ENCODE measurements at regions not wholly inside any gene's neighbourhood (a gene's known extent, or its start where the extent isn't known, plus 50 kb on each side); places are given as distances from the start of the nearest gene placed in this dataset.

GRCh38 chr3:8204853-8205650 lies 296.6 kb upstream of the LMCD1 start:
- TF ChIP-seq, protein P1, sequence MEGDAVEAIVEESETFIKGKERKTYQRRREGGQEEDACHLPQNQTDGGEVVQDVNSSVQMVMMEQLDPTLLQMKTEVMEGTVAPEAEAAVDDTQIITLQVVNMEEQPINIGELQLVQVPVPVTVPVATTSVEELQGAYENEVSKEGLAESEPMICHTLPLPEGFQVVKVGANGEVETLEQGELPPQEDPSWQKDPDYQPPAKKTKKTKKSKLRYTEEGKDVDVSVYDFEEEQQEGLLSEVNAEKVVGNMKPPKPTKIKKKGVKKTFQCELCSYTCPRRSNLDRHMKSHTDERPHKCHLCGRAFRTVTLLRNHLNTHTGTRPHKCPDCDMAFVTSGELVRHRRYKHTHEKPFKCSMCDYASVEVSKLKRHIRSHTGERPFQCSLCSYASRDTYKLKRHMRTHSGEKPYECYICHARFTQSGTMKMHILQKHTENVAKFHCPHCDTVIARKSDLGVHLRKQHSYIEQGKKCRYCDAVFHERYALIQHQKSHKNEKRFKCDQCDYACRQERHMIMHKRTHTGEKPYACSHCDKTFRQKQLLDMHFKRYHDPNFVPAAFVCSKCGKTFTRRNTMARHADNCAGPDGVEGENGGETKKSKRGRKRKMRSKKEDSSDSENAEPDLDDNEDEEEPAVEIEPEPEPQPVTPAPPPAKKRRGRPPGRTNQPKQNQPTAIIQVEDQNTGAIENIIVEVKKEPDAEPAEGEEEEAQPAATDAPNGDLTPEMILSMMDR (IDR thresholded peaks at IDR 0.05; ENCODE audit: control extremely low read depth, extremely low read depth, low read depth, missing control alignments) = no peak
- ChIA-PET POLR2A (no interaction called here), CTCF (no interaction called here)
- no peak for DNase-seq (ENCODE audit: extremely low spot score)

- DNase-seq (ENCODE audit: extremely low spot score) = no peak
- TF ChIP-seq, protein P1 (IDR thresholded peaks at IDR 0.05; ENCODE audit: control extremely low read depth, extremely low read depth, low read depth, missing control alignments) = no peak
- ChIA-PET CTCF (no interaction called here), POLR2A (no interaction called here)
Measured at GRCh38 chr3:8205881-8206280, 295.7 kb upstream of the LMCD1 start.

GRCh38 chr3:8206971-8207617 lies 294.5 kb upstream of the LMCD1 start:
- no peak for DNase-seq (ENCODE audit: extremely low spot score)
- POLR2A ChIA-PET = no interaction called here
- TF ChIP-seq, protein P1 (IDR thresholded peaks at IDR 0.05; ENCODE audit: control extremely low read depth, extremely low read depth, low read depth, missing control alignments) = no peak
- CTCF ChIA-PET = interaction anchor here (0.9 kb wide), 1 partner anchor 32 kb away, joined by 3 read pairs; no protein-coding TSS in a partner anchor

DNA sequence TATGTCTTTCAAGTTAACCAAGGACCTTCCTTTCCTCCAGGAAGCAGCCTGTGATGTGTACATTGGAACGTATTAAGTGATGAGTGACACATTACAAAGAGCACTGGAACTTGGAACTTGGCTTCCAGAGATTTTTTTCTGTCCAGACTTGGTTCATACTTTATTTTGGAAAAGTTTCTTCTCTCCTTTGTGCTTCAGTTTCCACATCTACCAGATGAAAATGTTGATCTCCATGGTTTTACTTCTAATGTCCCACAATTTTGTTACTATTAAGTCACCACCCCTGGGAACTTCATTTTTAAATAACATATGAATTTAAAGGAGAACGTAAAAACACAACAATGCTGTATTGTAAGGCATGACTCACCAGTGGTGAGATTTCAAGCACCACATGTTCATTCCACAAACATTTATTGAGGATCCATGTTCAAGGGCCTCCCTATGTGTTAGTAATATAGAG lies 290.7 kb upstream of the LMCD1 start:
- no peak for DNase-seq (ENCODE audit: extremely low spot score)
- ChIA-PET CTCF (interaction anchor here (2.0 kb wide), 1 partner anchor 20 kb away, joined by 5 read pairs; no protein-coding TSS in a partner anchor), POLR2A (no interaction called here)
- TF ChIP-seq, protein P1 (IDR thresholded peaks at IDR 0.05; ENCODE audit: control extremely low read depth, extremely low read depth, low read depth, missing control alignments) = no peak

GRCh38 chr3:8212794-8213193 lies 288.8 kb upstream of the LMCD1 start:
- DNase-seq (ENCODE audit: extremely low spot score) = no peak
- CTCF ChIA-PET = interaction anchor here (1.0 kb wide), 1 partner anchor 11 kb away, joined by 3 read pairs; no protein-coding TSS in a partner anchor
- POLR2A ChIA-PET = no interaction called here
- TF ChIP-seq, protein P1 (IDR thresholded peaks at IDR 0.05; ENCODE audit: control extremely low read depth, extremely low read depth, low read depth, missing control alignments) = no peak

DNA sequence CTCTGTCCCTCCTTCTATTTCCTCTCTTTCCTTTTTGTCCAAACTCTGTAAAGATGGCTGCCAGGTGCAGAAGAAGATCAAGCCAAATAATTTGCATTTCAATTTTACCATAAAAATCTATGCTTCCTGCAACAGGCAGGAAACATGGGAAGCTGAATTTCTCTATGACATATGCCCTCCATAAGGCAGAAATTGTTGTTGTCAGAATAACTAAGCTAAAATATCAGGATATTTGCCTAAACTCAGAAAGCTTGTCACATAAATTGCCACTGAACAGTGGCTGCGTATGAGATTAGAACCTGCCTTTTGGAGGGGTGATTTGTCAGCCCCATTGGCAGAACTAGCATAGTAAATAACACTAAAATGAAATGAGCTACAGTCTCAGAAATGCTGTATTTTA lies 288.3 kb upstream of the LMCD1 start:
- CTCF ChIA-PET = interaction anchor here (1.0 kb wide), 1 partner anchor 11 kb away, joined by 3 read pairs; no protein-coding TSS in a partner anchor
- no peak for DNase-seq (ENCODE audit: extremely low spot score)

More for the DNA sequence above, 288.3 kb upstream of the LMCD1 start:
- POLR2A ChIA-PET = no interaction called here
- TF ChIP-seq, protein P1 (IDR thresholded peaks at IDR 0.05; ENCODE audit: control extremely low read depth, extremely low read depth, low read depth, missing control alignments) = no peak

All from GM10248 (cell line).